ENCODE measurements at regions not wholly inside any gene's neighbourhood (a gene's known extent, or its start where the extent isn't known, plus 50 kb on each side); places are given as distances from the start of the nearest gene placed in this dataset.

DNA sequence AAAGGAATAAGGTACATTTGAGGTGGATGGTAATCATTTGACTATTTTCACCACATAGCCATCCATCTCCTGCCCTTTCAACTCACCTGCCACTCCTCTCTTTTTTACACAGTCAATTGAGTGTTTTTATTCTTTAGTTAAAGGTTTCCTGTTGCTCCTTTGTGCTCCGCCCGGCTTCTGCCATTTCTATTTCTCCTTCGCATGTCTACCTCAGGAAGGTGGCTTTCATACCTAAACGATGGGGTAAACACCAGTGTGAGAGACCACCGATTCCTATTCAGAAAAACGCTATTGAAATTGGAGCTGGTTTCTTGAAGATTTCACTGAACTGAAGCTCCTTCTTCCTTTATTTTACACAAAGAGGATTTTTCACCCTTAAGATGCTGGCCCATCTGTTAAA, 1628.0 kb upstream of the PIK3C3 start:
- H3K4me1 ChIP-seq (ENCODE audit: insufficient read depth) = peaks cover 15% of the 10 kb centered on the region; the same call in 1 of the 2 replicates
- H2AFZ ChIP-seq = peak overlapping the region; percentile 15; the same call in 1 of the 2 replicates
- H3K4me3 ChIP-seq = no peak overlapping the region
- no peaks in the 10 kb centered on the region for H3F3A ChIP-seq (replicated peaks; ENCODE audit: low read depth)
- peak; percentile 70 for ATAC-seq
- H4K20me1 ChIP-seq (replicated peaks; ENCODE audit: insufficient read depth) = no peaks in the 10 kb centered on the region
- TF ChIP-seq NANOG (IDR thresholded peaks at IDR 0.05; ENCODE audit: borderline replicate concordance) (no peak), STAT1 (IDR thresholded peaks at IDR 0.05; ENCODE audit: unreplicated experiment) (no peak), JUNB (IDR thresholded peaks at IDR 0.05; ENCODE audit: unreplicated experiment) (no peak), EZH2 (IDR thresholded peaks at IDR 0.05; ENCODE audit: low read depth, unreplicated experiment) (no peak), ETS1 (IDR thresholded peaks at IDR 0.05) (no peak), POLR2AphosphoS5 (IDR thresholded peaks at IDR 0.05; ENCODE audit: low read depth) (no peak), CREB1 (CRISPR knock-in tag; IDR thresholded peaks at IDR 0.05; ENCODE audit: low read depth) (no peak), EZH2phosphoT487 (IDR thresholded peaks at IDR 0.05; ENCODE audit: unreplicated experiment) (no peak), ZNF114 (CRISPR knock-in tag; IDR thresholded peaks at IDR 0.05) (no peak), CTCF (conservative IDR thresholded peaks at IDR 0.05; ENCODE audit: low read depth in 2 of 2) (no peak), ZNF331 (CRISPR knock-in tag; IDR thresholded peaks at IDR 0.05; ENCODE audit: low read depth) (no peak)
- TF ChIP-seq, protein P1, sequence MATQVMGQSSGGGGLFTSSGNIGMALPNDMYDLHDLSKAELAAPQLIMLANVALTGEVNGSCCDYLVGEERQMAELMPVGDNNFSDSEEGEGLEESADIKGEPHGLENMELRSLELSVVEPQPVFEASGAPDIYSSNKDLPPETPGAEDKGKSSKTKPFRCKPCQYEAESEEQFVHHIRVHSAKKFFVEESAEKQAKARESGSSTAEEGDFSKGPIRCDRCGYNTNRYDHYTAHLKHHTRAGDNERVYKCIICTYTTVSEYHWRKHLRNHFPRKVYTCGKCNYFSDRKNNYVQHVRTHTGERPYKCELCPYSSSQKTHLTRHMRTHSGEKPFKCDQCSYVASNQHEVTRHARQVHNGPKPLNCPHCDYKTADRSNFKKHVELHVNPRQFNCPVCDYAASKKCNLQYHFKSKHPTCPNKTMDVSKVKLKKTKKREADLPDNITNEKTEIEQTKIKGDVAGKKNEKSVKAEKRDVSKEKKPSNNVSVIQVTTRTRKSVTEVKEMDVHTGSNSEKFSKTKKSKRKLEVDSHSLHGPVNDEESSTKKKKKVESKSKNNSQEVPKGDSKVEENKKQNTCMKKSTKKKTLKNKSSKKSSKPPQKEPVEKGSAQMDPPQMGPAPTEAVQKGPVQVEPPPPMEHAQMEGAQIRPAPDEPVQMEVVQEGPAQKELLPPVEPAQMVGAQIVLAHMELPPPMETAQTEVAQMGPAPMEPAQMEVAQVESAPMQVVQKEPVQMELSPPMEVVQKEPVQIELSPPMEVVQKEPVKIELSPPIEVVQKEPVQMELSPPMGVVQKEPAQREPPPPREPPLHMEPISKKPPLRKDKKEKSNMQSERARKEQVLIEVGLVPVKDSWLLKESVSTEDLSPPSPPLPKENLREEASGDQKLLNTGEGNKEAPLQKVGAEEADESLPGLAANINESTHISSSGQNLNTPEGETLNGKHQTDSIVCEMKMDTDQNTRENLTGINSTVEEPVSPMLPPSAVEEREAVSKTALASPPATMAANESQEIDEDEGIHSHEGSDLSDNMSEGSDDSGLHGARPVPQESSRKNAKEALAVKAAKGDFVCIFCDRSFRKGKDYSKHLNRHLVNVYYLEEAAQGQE (IDR thresholded peaks at IDR 0.05; ENCODE audit: unreplicated experiment) = no peak
- TF ChIP-seq, protein P2, sequence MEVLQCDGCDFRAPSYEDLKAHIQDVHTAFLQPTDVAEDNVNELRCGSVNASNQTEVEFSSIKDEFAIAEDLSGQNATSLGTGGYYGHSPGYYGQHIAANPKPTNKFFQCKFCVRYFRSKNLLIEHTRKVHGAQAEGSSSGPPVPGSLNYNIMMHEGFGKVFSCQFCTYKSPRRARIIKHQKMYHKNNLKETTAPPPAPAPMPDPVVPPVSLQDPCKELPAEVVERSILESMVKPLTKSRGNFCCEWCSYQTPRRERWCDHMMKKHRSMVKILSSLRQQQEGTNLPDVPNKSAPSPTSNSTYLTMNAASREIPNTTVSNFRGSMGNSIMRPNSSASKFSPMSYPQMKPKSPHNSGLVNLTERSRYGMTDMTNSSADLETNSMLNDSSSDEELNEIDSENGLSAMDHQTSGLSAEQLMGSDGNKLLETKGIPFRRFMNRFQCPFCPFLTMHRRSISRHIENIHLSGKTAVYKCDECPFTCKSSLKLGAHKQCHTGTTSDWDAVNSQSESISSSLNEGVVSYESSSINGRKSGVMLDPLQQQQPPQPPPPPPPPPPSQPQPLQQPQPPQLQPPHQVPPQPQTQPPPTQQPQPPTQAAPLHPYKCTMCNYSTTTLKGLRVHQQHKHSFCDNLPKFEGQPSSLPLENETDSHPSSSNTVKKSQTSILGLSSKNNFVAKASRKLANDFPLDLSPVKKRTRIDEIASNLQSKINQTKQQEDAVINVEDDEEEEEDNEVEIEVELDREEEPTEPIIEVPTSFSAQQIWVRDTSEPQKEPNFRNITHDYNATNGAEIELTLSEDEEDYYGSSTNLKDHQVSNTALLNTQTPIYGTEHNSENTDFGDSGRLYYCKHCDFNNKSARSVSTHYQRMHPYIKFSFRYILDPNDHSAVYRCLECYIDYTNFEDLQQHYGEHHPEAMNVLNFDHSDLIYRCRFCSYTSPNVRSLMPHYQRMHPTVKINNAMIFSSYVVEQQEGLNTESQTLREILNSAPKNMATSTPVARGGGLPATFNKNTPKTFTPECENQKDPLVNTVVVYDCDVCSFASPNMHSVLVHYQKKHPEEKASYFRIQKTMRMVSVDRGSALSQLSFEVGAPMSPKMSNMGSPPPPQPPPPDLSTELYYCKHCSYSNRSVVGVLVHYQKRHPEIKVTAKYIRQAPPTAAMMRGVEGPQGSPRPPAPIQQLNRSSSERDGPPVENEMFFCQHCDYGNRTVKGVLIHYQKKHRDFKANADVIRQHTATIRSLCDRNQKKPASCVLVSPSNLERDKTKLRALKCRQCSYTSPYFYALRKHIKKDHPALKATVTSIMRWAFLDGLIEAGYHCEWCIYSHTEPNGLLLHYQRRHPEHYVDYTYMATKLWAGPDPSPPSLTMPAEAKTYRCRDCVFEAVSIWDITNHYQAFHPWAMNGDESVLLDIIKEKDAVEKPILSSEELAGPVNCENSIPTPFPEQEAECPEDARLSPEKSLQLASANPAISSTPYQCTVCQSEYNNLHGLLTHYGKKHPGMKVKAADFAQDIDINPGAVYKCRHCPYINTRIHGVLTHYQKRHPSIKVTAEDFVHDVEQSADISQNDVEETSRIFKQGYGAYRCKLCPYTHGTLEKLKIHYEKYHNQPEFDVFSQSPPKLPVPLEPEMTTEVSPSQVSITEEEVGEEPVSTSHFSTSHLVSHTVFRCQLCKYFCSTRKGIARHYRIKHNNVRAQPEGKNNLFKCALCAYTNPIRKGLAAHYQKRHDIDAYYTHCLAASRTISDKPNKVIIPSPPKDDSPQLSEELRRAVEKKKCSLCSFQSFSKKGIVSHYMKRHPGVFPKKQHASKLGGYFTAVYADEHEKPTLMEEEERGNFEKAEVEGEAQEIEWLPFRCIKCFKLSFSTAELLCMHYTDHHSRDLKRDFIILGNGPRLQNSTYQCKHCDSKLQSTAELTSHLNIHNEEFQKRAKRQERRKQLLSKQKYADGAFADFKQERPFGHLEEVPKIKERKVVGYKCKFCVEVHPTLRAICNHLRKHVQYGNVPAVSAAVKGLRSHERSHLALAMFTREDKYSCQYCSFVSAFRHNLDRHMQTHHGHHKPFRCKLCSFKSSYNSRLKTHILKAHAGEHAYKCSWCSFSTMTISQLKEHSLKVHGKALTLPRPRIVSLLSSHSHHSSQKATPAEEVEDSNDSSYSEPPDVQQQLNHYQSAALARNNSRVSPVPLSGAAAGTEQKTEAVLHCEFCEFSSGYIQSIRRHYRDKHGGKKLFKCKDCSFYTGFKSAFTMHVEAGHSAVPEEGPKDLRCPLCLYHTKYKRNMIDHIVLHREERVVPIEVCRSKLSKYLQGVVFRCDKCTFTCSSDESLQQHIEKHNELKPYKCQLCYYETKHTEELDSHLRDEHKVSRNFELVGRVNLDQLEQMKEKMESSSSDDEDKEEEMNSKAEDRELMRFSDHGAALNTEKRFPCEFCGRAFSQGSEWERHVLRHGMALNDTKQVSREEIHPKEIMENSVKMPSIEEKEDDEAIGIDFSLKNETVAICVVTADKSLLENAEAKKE (CRISPR knock-in tag; IDR thresholded peaks at IDR 0.05) = no peak
- Mint-ChIP-seq H3K36me3 (ENCODE audit: low read depth) (peaks cover 6% of the 10 kb centered on the region; the same call in 2 of the 3 replicates), H3K4me3 (no peak overlapping the region; the same call in 2 of the 3 replicates), H3K9me3 (peaks cover 10% of the 10 kb centered on the region; the same call in 2 of the 3 replicates), H3K27me3 (ENCODE audit: insufficient read depth, low read depth, poor library complexity) (peaks cover 2% of the 10 kb centered on the region), H3K27ac (peak overlapping the region; percentile 75; the same call in 1 of the 2 replicates), H3K4me1 (peaks cover 17% of the 10 kb centered on the region)
- H3K4me2 ChIP-seq = peak overlapping the region; percentile 23; the same call in 1 of the 2 replicates
- H3K36me3 ChIP-seq (ENCODE audit: insufficient read depth) = no peaks in the 10 kb centered on the region
- no peaks in the 10 kb centered on the region for H3K27me3 ChIP-seq (ENCODE audit: insufficient read depth)
- no peaks in the 10 kb centered on the region for H3K79me2 ChIP-seq (replicated peaks; ENCODE audit: insufficient read depth)
- peak overlapping the region; percentile 36 for H3K27ac ChIP-seq (ENCODE audit: low read depth)
- H3K9me2 ChIP-seq (ENCODE audit: insufficient read depth) = no peaks in the 10 kb centered on the region
- peak; percentile 22 for DNase-seq (ENCODE audit: low spot score)

All from GM23338 (cell line).